Activated CD8-positive, alpha-beta memory T cell treated with anti-CD3 and anti-CD28 coated beads for 48 hours (primary cell): ENCODE measurements at regions not wholly inside any gene's neighbourhood (a gene's known extent, or its start where the extent isn't known, plus 50 kb on each side); places are given as distances from the start of the nearest gene placed in this dataset.
A peak's percentile ranks its signal among the peaks of the same experiment; 100 is the strongest.

Experiments
- DNase-seq, 3 experiments: peaks; one replicate each; pipeline ENCODE4 v3.0.0-alpha.2; 2020; ENCODE audit warnings: low read depth in 2 of 3, low spot score in 2 of 3

GRCh38 chr18:37796823-37797349 lies 231.3 kb upstream of the CELF4 start:
- DNase-seq = no peak

- DNase-seq = no peak
These were observed 221.9 kb upstream of the CELF4 start for GRCh38 chr18:37787452-37787851.

GRCh38 chr18:37783771-37784170 lies 218.2 kb upstream of the CELF4 start:
- DNase-seq = no peak

GRCh38 chr18:37779220-37779619 lies 213.6 kb upstream of the CELF4 start:
- no peak for DNase-seq

DNA sequence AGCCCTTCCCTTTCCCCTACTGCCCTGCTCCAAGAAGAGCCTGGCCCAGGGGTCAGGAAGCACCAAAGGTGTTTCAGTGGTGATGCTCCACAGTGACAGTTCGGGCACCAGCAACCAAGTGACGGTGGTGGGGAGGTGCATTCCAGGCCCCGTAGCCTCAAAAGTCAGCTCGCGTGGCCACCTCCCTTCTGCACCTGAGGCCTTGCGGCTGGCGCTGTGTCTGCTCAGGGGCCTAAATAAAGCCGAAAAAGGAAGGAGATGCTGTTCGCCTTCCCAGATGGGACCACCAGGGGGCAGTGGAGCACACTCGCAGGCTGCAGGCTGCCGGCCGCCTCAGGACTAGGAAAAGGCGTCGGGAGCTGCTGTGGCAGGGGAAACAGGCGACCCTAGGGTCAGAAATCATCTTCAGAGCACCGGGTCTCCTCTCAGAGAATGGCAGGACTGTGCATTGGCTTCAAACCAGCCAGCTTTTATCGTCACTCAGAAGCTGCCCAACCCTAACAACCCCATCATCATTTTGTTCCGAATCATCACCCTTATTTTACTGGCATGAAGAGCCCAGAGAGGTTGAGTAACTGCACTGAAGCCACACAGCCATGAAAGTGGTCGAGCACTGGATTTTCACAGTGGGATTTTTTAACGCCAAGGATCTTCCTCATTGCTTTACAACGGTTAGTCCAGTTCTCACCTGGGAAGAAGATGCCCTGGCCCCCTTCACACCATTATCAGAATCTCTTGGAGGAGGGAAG lies 213.0 kb upstream of the CELF4 start:
- peak in 2 of 3 experiments; percentile 4 to 26 for DNase-seq

- no peak for DNase-seq
These were observed 204.2 kb upstream of the CELF4 start for GRCh38 chr18:37769826-37770225.

DNA sequence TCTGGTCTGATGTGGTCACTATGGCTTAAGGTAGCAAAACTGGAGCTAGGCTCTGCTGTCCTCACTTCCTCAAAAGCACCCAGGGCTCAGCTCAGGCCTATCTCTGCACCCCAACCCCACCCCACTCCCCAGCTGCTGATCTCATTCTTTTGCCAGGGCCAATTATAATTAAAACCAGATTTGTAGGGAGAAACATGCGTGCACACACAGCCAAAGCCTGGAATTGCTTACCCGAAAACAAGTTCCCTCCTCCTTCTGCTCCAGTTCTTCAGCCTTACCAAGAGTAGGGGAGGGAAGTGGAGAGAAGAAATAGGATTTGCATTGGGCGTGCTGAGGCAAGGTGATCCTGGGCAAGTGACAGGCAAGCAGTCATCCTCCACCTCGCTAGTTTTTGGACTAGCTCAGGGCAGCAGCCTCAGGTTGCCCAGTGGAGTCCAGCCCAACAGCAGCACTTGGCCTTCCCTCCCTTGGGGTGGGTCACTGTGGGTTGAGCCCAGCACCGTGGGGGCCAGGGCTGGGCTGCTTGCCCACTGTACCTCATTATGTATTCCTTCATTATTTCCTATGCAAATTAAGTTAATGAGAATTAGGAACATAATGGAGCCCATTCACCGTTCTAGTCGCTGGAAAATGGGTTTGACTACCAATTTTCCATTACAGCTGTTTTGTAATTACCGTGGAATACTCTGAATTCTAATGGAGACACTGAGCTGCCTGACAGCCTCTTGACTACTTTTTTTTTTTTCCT lies 199.1 kb upstream of the CELF4 start:
- DNase-seq = no peak

DNA sequence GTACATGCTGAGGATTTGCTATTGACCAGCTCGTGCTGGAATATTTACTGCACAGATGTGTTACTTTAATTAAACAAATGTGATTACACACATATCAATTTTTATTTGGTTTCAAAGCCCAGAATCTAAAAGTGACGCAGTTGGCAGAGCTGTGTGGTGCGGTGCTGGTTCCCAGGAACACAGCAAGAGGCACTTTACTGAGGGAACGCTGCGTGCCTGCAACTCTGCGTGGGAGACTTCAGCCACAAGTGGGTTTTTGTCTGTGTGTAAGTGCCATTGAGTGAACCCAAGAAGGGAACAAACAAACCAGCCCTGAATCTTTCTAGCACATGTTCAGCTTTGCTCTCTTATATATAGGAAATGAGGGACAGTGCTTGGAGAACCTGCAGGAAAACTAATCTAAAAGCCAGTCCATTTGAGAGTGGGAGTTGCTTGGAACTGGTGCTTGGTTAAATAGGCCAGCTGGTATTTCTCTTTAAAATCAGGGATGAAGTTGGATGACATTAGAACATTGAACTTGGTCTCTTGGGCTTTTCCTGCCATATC lies 196.6 kb upstream of the CELF4 start:
- DNase-seq = no peak

- no peak for DNase-seq
These were observed 188.5 kb upstream of the CELF4 start for GRCh38 chr18:37754141-37754540.

- DNase-seq = no peak
These were observed 176.8 kb upstream of the CELF4 start for GRCh38 chr18:37742436-37742835.

GRCh38 chr18:37741032-37741623 lies 175.5 kb upstream of the CELF4 start:
- no peak for DNase-seq

DNA sequence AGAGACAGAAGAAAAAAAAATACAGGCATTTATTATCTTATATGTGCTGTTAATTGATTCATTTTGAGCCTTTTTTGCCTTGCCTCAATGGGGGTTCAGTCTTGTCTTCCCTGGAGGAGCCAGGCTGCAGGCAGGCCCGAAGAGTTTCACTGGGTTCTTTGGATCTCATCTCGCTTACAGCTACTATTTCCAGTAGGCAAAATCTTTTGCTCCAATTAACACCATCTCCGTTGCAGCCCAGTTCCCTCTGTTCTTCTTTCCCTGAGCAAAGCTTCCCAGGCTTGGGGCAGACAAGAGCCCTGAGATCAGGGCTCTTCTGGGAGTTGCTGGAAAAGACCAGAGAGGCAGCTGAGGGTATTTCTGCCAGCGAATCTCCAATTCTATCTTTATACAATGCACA lies 168.8 kb upstream of the CELF4 start:
- DNase-seq = no peak

GRCh38 chr18:37729716-37730115 lies 164.1 kb upstream of the CELF4 start:
- no peak for DNase-seq

GRCh38 chr18:37724206-37724605 lies 158.6 kb upstream of the CELF4 start:
- DNase-seq = no peak

DNA sequence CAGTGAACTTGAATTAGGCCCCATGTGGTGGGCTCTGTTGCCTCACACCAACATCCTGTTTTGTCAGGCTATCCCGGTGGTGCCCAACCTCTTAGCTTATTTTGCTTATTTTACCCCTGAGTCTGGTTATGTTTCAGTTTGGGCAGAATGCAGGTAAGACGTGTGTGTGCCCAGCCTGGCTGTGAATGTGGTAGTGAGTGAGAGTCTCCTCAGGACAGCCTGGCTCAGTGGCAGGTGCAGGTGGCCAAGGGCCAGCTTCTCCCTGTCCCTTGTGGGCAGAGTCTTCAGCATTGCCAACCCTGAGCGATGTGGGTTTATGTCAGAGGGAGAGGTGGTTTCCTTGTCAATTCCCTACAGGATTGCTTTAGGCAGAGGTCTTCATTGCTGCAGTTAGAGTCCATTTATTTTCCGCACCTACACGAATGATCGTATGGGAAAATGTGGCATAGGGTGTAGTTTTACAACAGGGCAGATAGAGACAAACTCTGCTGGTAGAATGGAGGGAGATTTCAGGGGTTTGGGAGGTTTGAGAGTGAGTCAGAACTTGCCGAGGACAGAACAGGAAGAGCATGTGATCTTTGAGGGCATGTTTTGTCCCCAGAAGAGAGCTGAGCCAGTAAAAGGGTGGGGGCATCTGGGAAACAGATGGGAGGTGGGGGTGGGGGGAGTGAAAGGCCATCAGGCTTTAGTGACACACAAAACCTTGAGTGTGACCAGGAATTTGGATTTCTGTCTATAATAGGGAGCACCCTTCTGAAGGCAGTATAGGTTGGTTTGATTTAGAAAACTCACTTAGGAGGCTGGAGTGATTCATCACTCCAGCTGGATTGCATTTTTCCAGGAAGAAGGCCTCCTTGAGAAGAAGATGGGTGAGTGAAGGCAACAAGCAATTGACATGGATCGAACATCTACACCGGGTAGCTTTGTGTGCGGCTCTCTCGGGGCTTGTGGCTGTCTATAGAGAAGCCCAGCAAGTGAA lies 156.2 kb upstream of the CELF4 start:
- DNase-seq = no peak

DNA sequence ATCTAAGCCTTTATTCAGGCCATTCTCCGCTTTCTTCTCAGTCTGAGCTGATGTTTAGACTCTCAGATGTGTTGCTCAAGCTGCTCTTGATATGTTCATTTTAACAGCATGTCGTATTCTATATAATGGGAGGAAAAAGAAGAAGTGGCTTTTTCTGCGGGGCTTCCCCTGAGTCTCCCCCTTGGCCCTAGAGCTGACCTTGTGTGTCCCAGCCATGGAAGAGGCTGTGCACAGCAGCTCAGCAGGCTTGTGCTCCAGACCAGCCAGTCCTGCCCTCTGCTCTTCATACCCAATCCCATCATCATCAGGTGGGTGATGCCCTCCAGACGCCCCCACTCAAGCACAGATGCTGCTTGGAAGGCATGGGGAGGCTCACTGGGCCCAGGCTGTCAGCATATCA lies 155.1 kb upstream of the CELF4 start:
- DNase-seq = no peak

DNA sequence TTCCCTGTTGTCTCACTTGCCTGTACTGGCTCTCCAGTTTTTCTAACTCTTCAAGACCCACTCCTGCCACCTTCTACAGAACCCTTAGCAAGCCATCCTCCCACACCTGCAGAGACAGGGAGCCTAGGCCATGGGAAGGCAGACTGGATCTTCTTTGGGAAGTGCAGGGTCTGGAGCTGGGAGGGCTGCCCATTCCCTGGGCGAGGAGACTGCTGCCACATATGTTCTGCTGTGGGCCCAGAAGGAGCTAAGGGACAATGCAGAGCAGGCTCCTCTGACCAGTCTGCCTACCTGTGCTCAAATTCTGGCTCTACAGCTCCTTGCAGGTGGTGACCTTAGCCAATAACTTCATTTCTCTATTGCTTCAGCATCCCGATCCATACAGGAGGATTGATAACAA lies 152.1 kb upstream of the CELF4 start:
- DNase-seq = no peak

GRCh38 chr18:37717098-37717497 lies 151.5 kb upstream of the CELF4 start:
- DNase-seq = no peak

DNA sequence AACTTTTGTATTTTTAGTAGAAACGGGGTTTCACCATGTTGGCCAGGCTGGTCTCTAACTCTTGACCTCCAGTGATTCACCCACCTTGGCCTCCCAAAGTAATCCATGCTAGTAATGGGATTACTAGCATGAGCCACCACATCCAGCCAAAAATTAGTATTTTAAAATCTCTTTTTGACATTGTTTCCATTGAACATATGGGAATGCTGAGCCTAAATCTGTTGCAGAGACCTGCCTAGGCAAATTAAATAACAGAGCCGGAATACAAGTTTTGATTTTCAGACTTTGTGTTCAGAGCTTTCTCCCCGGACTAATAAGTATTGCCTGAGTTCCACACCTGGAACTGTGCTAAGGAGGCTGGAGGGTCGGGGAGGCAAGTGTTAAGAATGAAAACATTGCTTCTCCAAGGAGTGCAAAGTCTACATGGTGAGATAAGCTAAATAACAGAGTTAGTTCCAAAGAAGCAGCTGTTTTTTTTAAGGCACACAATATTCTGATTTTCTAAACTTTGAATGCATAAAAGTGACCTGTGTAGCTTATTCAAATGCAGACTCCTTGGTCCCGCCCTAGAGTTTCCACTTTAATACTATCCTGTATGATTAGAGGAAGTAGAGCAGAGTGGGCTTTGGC lies 150.6 kb upstream of the CELF4 start:
- DNase-seq = no peak

DNA sequence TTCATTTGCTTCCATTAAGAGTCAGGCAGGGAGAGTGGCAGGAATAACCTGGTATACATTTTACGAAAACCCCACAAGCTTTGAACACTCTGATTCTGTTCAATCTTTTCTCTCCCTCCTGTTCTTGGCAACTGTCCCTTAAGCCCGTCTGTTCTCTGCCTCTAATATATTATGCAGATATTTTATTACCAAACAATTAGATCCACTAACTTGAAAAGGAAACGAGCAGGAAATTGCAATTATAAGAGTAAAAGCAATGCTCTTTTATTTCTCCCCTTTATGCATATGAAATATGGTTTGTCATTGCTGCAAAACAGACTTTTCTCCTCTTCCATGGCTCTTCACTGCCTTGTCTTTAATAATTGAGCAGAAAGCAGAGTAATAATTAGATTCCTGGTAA lies 149.1 kb upstream of the CELF4 start:
- no peak for DNase-seq
